NCI-H82 treated with DMSO at 0.1 percent for 48 hours (cell line): ENCODE measurements at regions not wholly inside any gene's neighbourhood (a gene's known extent, or its start where the extent isn't known, plus 50 kb on each side); places are given as distances from the start of the nearest gene placed in this dataset.
"Not testable (repeated sequence)": the region's sequence is repeated elsewhere in the genome, so short reads cannot be mapped to it uniquely, and the experiment has no call there.

ENCODE experiments used
- DNase-seq: peaks from one replicate; lab custom pipeline; 2025; ENCODE audit not compliant: unreplicated experiment; lab: John Stamatoyannopoulos, UW

GRCh38 chr10:7108141-7108540 is 302.7 kb downstream of the SFMBT2 start:
- no peak for DNase-seq

- no peak for DNase-seq
Observed at GRCh38 chr10:7107285-7107684, 303.5 kb downstream of the SFMBT2 start.

GRCh38 chr10:7104379-7104778 is 306.5 kb downstream of the SFMBT2 start:
- not testable (repeated sequence) for DNase-seq

GRCh38 chr10:7102557-7103349 is 308.1 kb downstream of the SFMBT2 start:
- DNase-seq, result no peak

- DNase-seq, result no peak
Observed at GRCh38 chr10:7102084-7102483, 308.8 kb downstream of the SFMBT2 start.

GRCh38 chr10:7101451-7101850 is 309.4 kb downstream of the SFMBT2 start:
- no peak for DNase-seq

GRCh38 chr10:7100032-7100702 is 310.7 kb downstream of the SFMBT2 start:
- no peak for DNase-seq

- no peak for DNase-seq
Observed at GRCh38 chr10:7098160-7098762, 312.6 kb downstream of the SFMBT2 start.

GRCh38 chr10:7094781-7095180 is 316.1 kb downstream of the SFMBT2 start:
- DNase-seq, result no peak

GRCh38 chr10:7093368-7093767 is 317.5 kb downstream of the SFMBT2 start:
- no peak for DNase-seq

GRCh38 chr10:7092603-7093002 is 318.2 kb downstream of the SFMBT2 start:
- no peak for DNase-seq

GRCh38 chr10:7090529-7090928 is 320.3 kb downstream of the SFMBT2 start:
- no peak for DNase-seq

- no peak for DNase-seq
Observed at GRCh38 chr10:7085913-7086589, 324.8 kb downstream of the SFMBT2 start.

GRCh38 chr10:7085147-7085912 is 325.5 kb downstream of the SFMBT2 start:
- DNase-seq, result no peak

GRCh38 chr10:7084280-7085005 is 326.4 kb downstream of the SFMBT2 start:
- no peak for DNase-seq

- DNase-seq, result no peak
Observed at GRCh38 chr10:7082967-7083366, 327.9 kb downstream of the SFMBT2 start.

- no peak for DNase-seq
Observed at GRCh38 chr10:7077880-7078279, 333.0 kb downstream of the SFMBT2 start.

GRCh38 chr10:7075851-7076250 is 335.0 kb downstream of the SFMBT2 start:
- no peak for DNase-seq

- no peak for DNase-seq
Observed at GRCh38 chr10:7075110-7075509, 335.7 kb downstream of the SFMBT2 start.

GRCh38 chr10:7071421-7071820 is 339.4 kb downstream of the SFMBT2 start:
- DNase-seq, result no peak
